ENCODE measurements at regions not wholly inside any gene's neighbourhood (a gene's known extent, or its start where the extent isn't known, plus 50 kb on each side); places are given as distances from the start of the nearest gene placed in this dataset.

DNA sequence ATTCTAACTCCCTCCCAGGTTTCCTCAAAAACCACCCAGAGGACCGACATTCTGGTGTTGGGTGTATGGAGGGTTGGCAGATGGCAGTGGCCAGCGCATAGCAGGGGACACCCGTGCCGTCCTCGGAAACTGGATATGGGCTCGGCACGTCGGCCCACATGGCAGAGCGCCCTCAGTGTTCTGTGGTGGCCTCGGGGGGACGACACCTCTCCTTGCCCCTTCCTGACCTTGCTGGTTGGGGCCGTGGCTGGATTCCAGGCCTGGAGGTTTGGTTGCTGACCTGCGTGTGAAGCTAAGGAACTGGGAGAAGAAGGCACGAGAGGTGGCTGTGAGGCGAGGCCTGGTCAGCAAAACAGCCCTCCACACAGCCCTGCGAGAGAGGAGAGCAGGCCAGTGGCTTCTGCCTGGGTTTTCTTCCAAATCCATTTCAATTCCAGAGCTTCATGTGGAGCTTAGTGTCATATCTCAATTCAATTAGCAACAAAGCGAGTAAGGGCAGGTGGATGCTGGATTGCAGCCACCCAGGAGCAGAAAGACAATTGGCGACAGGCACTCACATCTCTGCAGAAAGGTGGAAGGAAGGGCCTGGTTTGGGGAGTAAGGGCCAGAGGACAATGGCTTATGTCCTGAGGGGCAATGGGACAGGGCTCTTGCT lies 478.4 kb downstream of the BRD1 start:
- Histone ChIP-seq H3K27me3 (no peaks in the 10 kb centered on the region), H3K9me3 (ENCODE audit: low read depth) (no peaks in the 10 kb centered on the region), H3K4me3 (no peak overlapping the region), H3K4me1 (ENCODE audit: low read depth) (no peaks in the 10 kb centered on the region), H3K36me3 (no peaks in the 10 kb centered on the region), H3K27ac (no peak overlapping the region)
- TF ChIP-seq CTCF (IDR thresholded peaks at IDR 0.05; ENCODE audit: low read depth, low read length): no peak
- DNase-seq (ENCODE audit: low read depth in 1 of 2, low spot score in 1 of 2): no peak

- Histone ChIP-seq H3K4me3 (no peak overlapping the region), H3K36me3 (no peaks in the 10 kb centered on the region), H3K27ac (no peak overlapping the region), H3K9me3 (ENCODE audit: low read depth) (no peaks in the 10 kb centered on the region), H3K4me1 (ENCODE audit: low read depth) (no peaks in the 10 kb centered on the region), H3K27me3 (no peaks in the 10 kb centered on the region)
- no peak for TF ChIP-seq CTCF (IDR thresholded peaks at IDR 0.05; ENCODE audit: low read depth, low read length)
- DNase-seq (ENCODE audit: low read depth in 1 of 2, low spot score in 1 of 2): no peak
Observed at GRCh38 chr22:49348631-49349030, 479.0 kb downstream of the BRD1 start.

DNA sequence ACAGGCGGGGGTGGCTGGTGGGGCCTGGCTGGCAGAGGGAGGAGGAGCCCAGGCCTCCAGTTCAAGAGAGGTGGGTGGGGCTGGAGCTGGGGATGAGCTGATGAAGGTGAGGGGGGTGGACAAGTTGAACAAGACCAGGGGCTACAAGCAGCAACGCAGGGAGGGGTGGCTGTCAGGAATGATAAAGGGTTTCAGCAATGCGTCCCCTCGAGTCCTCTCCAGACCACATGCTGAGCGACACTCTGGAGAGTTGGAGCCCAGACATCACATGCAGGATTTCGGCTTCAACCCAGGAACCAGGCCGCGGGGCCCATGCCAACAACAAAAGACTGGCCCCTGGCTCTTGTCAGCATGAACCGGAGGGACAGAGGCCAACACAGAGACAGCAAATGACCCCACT lies 480.3 kb downstream of the BRD1 start:
- no peaks in the 10 kb centered on the region for H3K4me1 ChIP-seq (ENCODE audit: low read depth)
- no peak overlapping the region for H3K4me3 ChIP-seq
- no peak for DNase-seq (ENCODE audit: low read depth in 1 of 2, low spot score in 1 of 2)
- H3K9me3 ChIP-seq (ENCODE audit: low read depth): no peaks in the 10 kb centered on the region
- no peak overlapping the region for H3K27ac ChIP-seq
- H3K36me3 ChIP-seq: no peaks in the 10 kb centered on the region
- no peak for TF ChIP-seq CTCF (IDR thresholded peaks at IDR 0.05; ENCODE audit: low read depth, low read length)
- no peaks in the 10 kb centered on the region for H3K27me3 ChIP-seq

- TF ChIP-seq CTCF (IDR thresholded peaks at IDR 0.05; ENCODE audit: low read depth, low read length): no peak
- DNase-seq (ENCODE audit: low read depth in 1 of 2, low spot score in 1 of 2): no peak
Observed at GRCh38 chr22:49345896-49346295, 481.8 kb downstream of the BRD1 start.

DNA sequence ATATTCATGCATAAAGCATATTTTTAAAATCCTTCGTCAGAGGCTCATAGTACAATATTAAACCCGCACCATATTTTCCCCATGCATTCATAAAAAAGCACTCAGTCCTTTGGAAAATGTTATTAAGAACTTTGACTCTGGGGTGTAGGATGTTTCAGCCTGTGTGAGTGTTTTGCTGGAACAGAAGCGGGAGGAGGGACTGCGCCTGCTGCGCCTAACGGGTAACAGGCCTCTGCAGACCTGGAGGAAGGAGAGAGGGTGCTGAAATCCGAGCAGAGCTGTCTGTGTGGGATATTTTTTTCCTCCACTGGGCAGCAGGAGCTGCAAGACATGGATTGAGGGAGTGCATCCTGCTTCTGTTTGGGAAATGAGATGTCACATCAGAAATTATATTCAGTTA lies 483.0 kb downstream of the BRD1 start:
- DNase-seq (ENCODE audit: low read depth in 1 of 2, low spot score in 1 of 2): peak in 1 of 2 donors; percentile 12
- Histone ChIP-seq H3K4me3 (no peak overlapping the region), H3K4me1 (ENCODE audit: low read depth) (no peaks in the 10 kb centered on the region), H3K9me3 (ENCODE audit: low read depth) (no peaks in the 10 kb centered on the region), H3K27me3 (no peaks in the 10 kb centered on the region), H3K36me3 (no peaks in the 10 kb centered on the region), H3K27ac (no peak overlapping the region)
- no peak for TF ChIP-seq CTCF (IDR thresholded peaks at IDR 0.05; ENCODE audit: low read depth, low read length)

More at GRCh38 chr22:49345896-49346295, 481.8 kb downstream of the BRD1 start:
- H3K27ac ChIP-seq: no peak overlapping the region
- H3K9me3 ChIP-seq (ENCODE audit: low read depth): no peaks in the 10 kb centered on the region
- H3K27me3 ChIP-seq: no peaks in the 10 kb centered on the region
- H3K4me1 ChIP-seq (ENCODE audit: low read depth): no peaks in the 10 kb centered on the region
- no peaks in the 10 kb centered on the region for H3K36me3 ChIP-seq
- H3K4me3 ChIP-seq: no peak overlapping the region
